Hepatocyte (in vitro differentiated cells): ENCODE measurements at regions not wholly inside any gene's neighbourhood (a gene's known extent, or its start where the extent isn't known, plus 50 kb on each side); places are given as distances from the start of the nearest gene placed in this dataset.

ENCODE experiments used
- DNase-seq: peaks from one replicate; pipeline ENCODE4 v3.0.0-alpha.2; 2016; ENCODE audit warnings: low spot score
- H2AFZ ChIP-seq: fragments of 200-600 bp; sonication (generic); 2 replicates; pipeline ENCODE4 v1.6.0; 2016; ENCODE audit warnings: antibody characterized with exemption, mild to moderate bottlenecking
- H3K27ac ChIP-seq: fragments of 200-600 bp; sonication (generic); 2 replicates; pipeline ENCODE4 v1.5.1; 2016; ENCODE audit warnings: mild to moderate bottlenecking
- H3K27me3 ChIP-seq: fragments of 200-600 bp; sonication (generic); 2 replicates; pipeline ENCODE4 v1.6.1; 2016
- H3K36me3 ChIP-seq: fragments of 200-600 bp; sonication (generic); replicated peaks from 2 replicates; pipeline ENCODE4 v1.5.1; 2016; ENCODE audit warnings: low read depth; ENCODE audit not compliant: insufficient read depth
- H3K4me1 ChIP-seq: fragments of 200-600 bp; sonication (generic); 2 replicates; pipeline ENCODE4 v1.5.1; 2016; ENCODE audit warnings: mild to moderate bottlenecking, moderate library complexity; ENCODE audit not compliant: insufficient read depth
- H3K4me2 ChIP-seq: fragments of 200-600 bp; sonication (generic); 2 replicates; pipeline ENCODE4 v1.6.0; 2016
- H3K4me3 ChIP-seq: fragments of 200-600 bp; sonication (generic); 2 replicates; pipeline ENCODE4 v1.5.1; 2016; ENCODE audit warnings: mild to moderate bottlenecking
- H3K79me2 ChIP-seq: fragments of 200-600 bp; sonication (generic); 2 replicates; pipeline ENCODE4 v1.6.0; 2017; ENCODE audit warnings: mild to moderate bottlenecking
- H3K9me2 ChIP-seq: fragments of 200-600 bp; sonication (generic); replicated peaks from 2 replicates; pipeline ENCODE4 v1.6.0; 2017; ENCODE audit warnings: mild to moderate bottlenecking; ENCODE audit not compliant: insufficient read depth
- H3K9me3 ChIP-seq: fragments of 200-600 bp; sonication (generic); 2 replicates; pipeline ENCODE4 v1.5.1; 2016; ENCODE audit warnings: low read depth, mild to moderate bottlenecking
- H4K20me1 ChIP-seq: fragments of 200-600 bp; sonication (generic); 2 replicates; pipeline ENCODE4 v1.6.0; 2016; ENCODE audit warnings: mild to moderate bottlenecking; ENCODE audit not compliant: insufficient read depth, poor library complexity, severe bottlenecking
- CTCF ChIP-seq: fragments of 200-600 bp; sonication (generic); IDR thresholded peaks from 2 replicates; pipeline ENCODE4 v1.5.1; 2016; ENCODE audit warnings: antibody characterized with exemption, mild to moderate bottlenecking; ENCODE audit not compliant: poor library complexity
- EZH2 ChIP-seq: fragments of 200-600 bp; sonication (generic); IDR thresholded peaks from 2 replicates; pipeline ENCODE4 v1.6.1; 2016; ENCODE audit warnings: antibody characterized with exemption, mild to moderate bottlenecking, borderline replicate concordance
- EZH2phosphoT487 ChIP-seq: fragments of 200-600 bp; sonication (generic); IDR thresholded peaks from one replicate; pipeline ENCODE4 v1.6.1; 2018; ENCODE audit warnings: antibody characterized with exemption, mild to moderate bottlenecking, low read depth, moderate library complexity; ENCODE audit not compliant: unreplicated experiment, severe bottlenecking
- WGBS: methylation state at CpG from one replicate; pipeline ENCODE4 v1.1.6; 2016; ENCODE audit warnings: low lambda C conversion rate; ENCODE audit errors: missing lambda C conversion rate; 5-methylcytosine and 5-hydroxymethylcytosine counted together

GRCh38 chr2:161030260-161031063 is 129.8 kb upstream of the TANK start:
- Histone ChIP-seq H3K4me3 (no peak overlapping the region), H3K27ac (peak overlapping the region; percentile 67), H3K79me2 (no peaks in the 10 kb centered on the region), H3K9me2 (no peaks in the 10 kb centered on the region), H3K36me3 (no peaks in the 10 kb centered on the region), H3K27me3 (no peaks in the 10 kb centered on the region), H3K9me3 (no peaks in the 10 kb centered on the region), H2AFZ (no peak overlapping the region), H3K4me1 (no peaks in the 10 kb centered on the region), H3K4me2 (no peak overlapping the region), H4K20me1 (no peaks in the 10 kb centered on the region)
- DNase-seq: peak; percentile 70
- 59% methylated on average over 3 of the region's 3 CpGs for WGBS
- TF ChIP-seq EZH2: no peak
- TF ChIP-seq CTCF: no peak
- TF ChIP-seq EZH2phosphoT487: no peak

GRCh38 chr2:161031511-161031910 is 128.7 kb upstream of the TANK start:
- H3K4me3 ChIP-seq: no peak overlapping the region
- no peaks in the 10 kb centered on the region for H3K4me1 ChIP-seq
- H3K27me3 ChIP-seq: no peaks in the 10 kb centered on the region
- H3K4me2 ChIP-seq: no peak overlapping the region
- no peak for DNase-seq
- no peaks in the 10 kb centered on the region for H3K36me3 ChIP-seq
- no peaks in the 10 kb centered on the region for H3K9me3 ChIP-seq
- H2AFZ ChIP-seq: no peak overlapping the region
- TF ChIP-seq CTCF (no peak), EZH2 (no peak), EZH2phosphoT487 (no peak)
- H3K79me2 ChIP-seq: no peaks in the 10 kb centered on the region
- no peaks in the 10 kb centered on the region for H4K20me1 ChIP-seq
- H3K27ac ChIP-seq: peak overlapping the region; percentile 67
- 85% methylated on average over 3 of the region's 3 CpGs for WGBS
- no peaks in the 10 kb centered on the region for H3K9me2 ChIP-seq

- Histone ChIP-seq H3K27ac (peak overlapping the region; percentile 56), H3K9me2 (no peaks in the 10 kb centered on the region), H3K36me3 (no peaks in the 10 kb centered on the region), H3K4me3 (no peak overlapping the region), H4K20me1 (no peaks in the 10 kb centered on the region), H3K27me3 (no peaks in the 10 kb centered on the region), H2AFZ (no peak overlapping the region), H3K4me1 (no peaks in the 10 kb centered on the region), H3K79me2 (no peaks in the 10 kb centered on the region), H3K4me2 (no peak overlapping the region), H3K9me3 (no peaks in the 10 kb centered on the region)
- no peak for DNase-seq
- 94% methylated on average over 7 of the region's 7 CpGs for WGBS
- TF ChIP-seq CTCF (no peak), EZH2 (no peak), EZH2phosphoT487 (no peak)
Measured at GRCh38 chr2:161032635-161033034, 127.6 kb upstream of the TANK start.
